HCT116 (cell line): ENCODE measurements at regions not wholly inside any gene's neighbourhood (a gene's known extent, or its start where the extent isn't known, plus 50 kb on each side); places are given as distances from the start of the nearest gene placed in this dataset.

ENCODE experiments used
- ATAC-seq: fragments of 200-7000 bp; cut with Tn5 transposase; 2 replicates; pipeline ENCODE4 v1.9.1; 2020; ENCODE audit warnings: mild to moderate bottlenecking, moderate library complexity
- BruUV-seq: library from RNA; stranded (reverse); fragments of 400-500 nt; replicated peaks from 2 replicates; lab custom pipeline; 2021; lab: Mats Ljungman, UMichigan
- CTCF ChIA-PET: fragments of 300-600 bp; sonication (Branson Sonifier 250); formaldehyde crosslinking; loops from one replicate; lab custom pipeline; 2021; ENCODE audit warnings: antibody characterized with exemption; lab: Charles Lee
- POLR2A ChIA-PET: fragments of 300-600, 350-600 bp; sonication (Branson Sonifier 250); formaldehyde crosslinking; loops from one replicate; lab custom pipeline; 2021; ENCODE audit warnings: antibody characterized with exemption; lab: Charles Lee
- RAD21 ChIA-PET, 2 experiments: fragments of 300-600 bp; sonication (Branson Sonifier 250); formaldehyde crosslinking; loops; one replicate each; lab custom pipeline; 2023; ENCODE audit warnings: low total read pairs in 2 of 2; ENCODE audit not compliant: uncharacterized antibody in 2 of 2, unreplicated experiment in 2 of 2, low non-redundant PET in 1 of 2; lab: Charles Lee
- DNase-seq: peaks from one replicate; pipeline ENCODE4 v3.0.0-alpha.2; 2010; ENCODE audit warnings: low read depth, low spot score
- H2AFZ ChIP-seq: fragments of 200-600 bp; shearing (Covaris generic), sonication (generic); 2 replicates; pipeline ENCODE4 v1.6.1; 2017; ENCODE audit warnings: low read depth, mixed run types, mixed read lengths, antibody characterized with exemption, low read length; ENCODE audit not compliant: poor library complexity, severe bottlenecking
- H3K27ac ChIP-seq: 2 replicates; pipeline ENCODE4 v1.5.1; 2012; ENCODE audit warnings: low read depth, low read length
- H3K27me3 ChIP-seq: fragments of 200-600 bp; sonication (generic); 2 replicates; pipeline ENCODE4 v1.6.1; 2016; ENCODE audit warnings: mixed run types, low read length, mixed read lengths; ENCODE audit not compliant: insufficient read depth
- H3K36me3 ChIP-seq, 2 experiments: fragments of 200-500 bp in 1 of 2; fragments of 200-600 bp in 1 of 2; sonication (Bioruptor generic) in 1 of 2; sonication (generic) in 1 of 2; 2 replicates each; pipeline versions ENCODE4 v1.5.1 to v1.6.1; 2014 to 2016; ENCODE audit warnings: low read length in 2 of 2, inconsistent platforms in 1 of 2, mixed read lengths in 1 of 2, mixed run types in 1 of 2; ENCODE audit not compliant: insufficient read depth in 2 of 2, control insufficient read depth in 1 of 2
- H3K4me1 ChIP-seq, 2 experiments: fragments of 200-600 bp in 1 of 2; sonication (generic) in 1 of 2; 2 replicates each; pipeline versions ENCODE4 v1.5.1 to v1.6.1; 2012 to 2017; ENCODE audit warnings: low read length in 2 of 2, inconsistent platforms in 1 of 2, mild to moderate bottlenecking in 1 of 2, mixed read lengths in 1 of 2, mixed run types in 1 of 2, moderate library complexity in 1 of 2; ENCODE audit not compliant: insufficient read depth in 2 of 2, control insufficient read depth in 1 of 2
- H3K4me2 ChIP-seq: fragments of 200-600 bp; sonication (generic); 2 replicates; pipeline ENCODE4 v1.6.1; 2017; ENCODE audit warnings: mixed run types, low read length, mixed read lengths
- H3K4me3 ChIP-seq, 2 experiments: fragments of 200-600 bp in 1 of 2; sonication (generic) in 1 of 2; replicated peaks in 1 of 2; 2 replicates each; pipeline ENCODE4 v1.5.1; 2011 to 2016; ENCODE audit warnings: low read length in 2 of 2, control low read depth in 1 of 2, low read depth in 1 of 2, mild to moderate bottlenecking in 1 of 2, mixed read lengths in 1 of 2, mixed run types in 1 of 2
- H3K79me2 ChIP-seq: fragments of 200-600 bp; sonication (generic); 2 replicates; pipeline ENCODE4 v1.6.1; 2017; ENCODE audit warnings: mild to moderate bottlenecking, mixed run types, low read length, moderate library complexity, mixed read lengths; ENCODE audit not compliant: insufficient read depth
- H3K9ac ChIP-seq: fragments of 200-600 bp; sonication (generic); 2 replicates; pipeline ENCODE4 v1.6.1; 2016; ENCODE audit warnings: low read length, mixed read lengths
- H3K9me2 ChIP-seq: fragments of 200-600 bp; sonication (generic), shearing (Covaris generic); 2 replicates; pipeline ENCODE4 v1.6.1; 2017; ENCODE audit warnings: mixed run types, mild to moderate bottlenecking, moderate library complexity; ENCODE audit not compliant: insufficient read depth
- H3K9me3 ChIP-seq, 2 experiments: fragments of 200-500 bp in 1 of 2; fragments of 200-600 bp in 1 of 2; sonication (Bioruptor generic) in 1 of 2; sonication (generic) in 1 of 2; 2 replicates each; pipeline ENCODE4 v1.6.1; 2014 to 2017; ENCODE audit warnings: low read length in 2 of 2, mixed read lengths in 2 of 2, inconsistent platforms in 1 of 2, low read depth in 1 of 2, mild to moderate bottlenecking in 1 of 2, mixed run types in 1 of 2, moderate library complexity in 1 of 2; ENCODE audit not compliant: control insufficient read depth in 1 of 2, insufficient read depth in 1 of 2
- H4K20me1 ChIP-seq: fragments of 200-600 bp; sonication (generic), shearing (Covaris generic); 2 replicates; pipeline ENCODE4 v1.6.1; 2017; ENCODE audit warnings: mixed run types, mild to moderate bottlenecking, moderate library complexity; ENCODE audit not compliant: insufficient read depth
- CEBPB ChIP-seq: IDR thresholded peaks from 2 replicates; pipeline ENCODE4 v1.6.1; 2012; ENCODE audit warnings: low read depth
- EGR1 ChIP-seq: IDR thresholded peaks from 2 replicates; pipeline ENCODE4 v1.6.1; 2012; ENCODE audit warnings: low read depth
- ELF1 ChIP-seq: IDR thresholded peaks from 2 replicates; pipeline ENCODE4 v1.6.1; 2012; ENCODE audit warnings: low read depth, borderline replicate concordance
- EZH2 ChIP-seq: fragments of 200-600 bp; sonication (generic); IDR thresholded peaks from 2 replicates; pipeline ENCODE4 v1.6.1; 2017; ENCODE audit warnings: antibody characterized with exemption, mixed run types
- EZH2phosphoT487 ChIP-seq: fragments of 200-600 bp; IDR thresholded peaks from 2 replicates; pipeline ENCODE4 v1.6.1; 2018; ENCODE audit warnings: antibody characterized with exemption, borderline replicate concordance
- FOSL1 ChIP-seq: IDR thresholded peaks from 2 replicates; pipeline ENCODE4 v1.6.1; 2012; ENCODE audit warnings: low read depth
- JUND ChIP-seq: IDR thresholded peaks from 2 replicates; pipeline ENCODE4 v1.6.1; 2012
- POLR2A ChIP-seq: IDR thresholded peaks from 2 replicates; pipeline ENCODE4 v1.7.0; 2011; ENCODE audit warnings: borderline replicate concordance; ENCODE audit not compliant: insufficient read depth, insufficient read length; ENCODE audit errors: extremely low read depth
- POLR2AphosphoS5 ChIP-seq: IDR thresholded peaks from 2 replicates; pipeline ENCODE4 v1.6.1; 2011; ENCODE audit warnings: mild to moderate bottlenecking, low read depth, low read length, moderate library complexity
- RAD21 ChIP-seq: IDR thresholded peaks from 2 replicates; pipeline ENCODE4 v1.6.1; 2012; ENCODE audit warnings: low read depth, mild to moderate bottlenecking
- SP1 ChIP-seq: IDR thresholded peaks from 2 replicates; pipeline ENCODE4 v1.6.1; 2012; ENCODE audit warnings: low read depth
- SRF ChIP-seq: IDR thresholded peaks from 2 replicates; pipeline ENCODE4 v1.6.1; 2012; ENCODE audit warnings: low read depth
- YY1 ChIP-seq: IDR thresholded peaks from 2 replicates; pipeline ENCODE4 v1.6.1; 2011; ENCODE audit warnings: low read length, low read depth, moderate library complexity, mild to moderate bottlenecking; ENCODE audit not compliant: insufficient replicate concordance; ENCODE audit errors: extremely low read depth
- ZFX ChIP-seq: fragments of 450-650 bp; IDR thresholded peaks from 2 replicates; pipeline ENCODE4 v1.6.1; 2017
- ZNF274 ChIP-seq: fragments of 200-500 bp; sonication (Bioruptor generic); IDR thresholded peaks from 2 replicates; pipeline ENCODE4 v1.6.1; 2014; ENCODE audit warnings: mild to moderate bottlenecking, low read depth, low read length, inconsistent platforms
- intact Hi-C: fragments of 100-400 bp; cut with micrococcal nuclease; formaldehyde crosslinking; loops from 2 replicates; pipeline ENCODE4 v1.10.0; 2022
- TF ChIP-seq, protein P1 (sequence below), 3 experiments: fragments of 200-600 bp in 1 of 3; sonication (generic) in 1 of 3; IDR thresholded peaks in 2 of 3; conservative IDR thresholded peaks in 1 of 3; 2 replicates each; pipeline ENCODE4 v1.5.1; 2012 to 2017; ENCODE audit warnings: low read depth in 2 of 3, low read length in 2 of 3, antibody characterized with exemption in 1 of 3, borderline replicate concordance in 1 of 3, control low read depth in 1 of 3, mild to moderate bottlenecking in 1 of 3, mixed read lengths in 1 of 3, mixed run types in 1 of 3, moderate library complexity in 1 of 3; ENCODE audit not compliant: insufficient read depth in 1 of 3
- TF ChIP-seq, protein P2 (sequence below): IDR thresholded peaks from 2 replicates; pipeline ENCODE4 v1.6.1; 2011; ENCODE audit warnings: mild to moderate bottlenecking, low read length, moderate library complexity; ENCODE audit not compliant: insufficient replicate concordance; ENCODE audit errors: extremely low read depth
- TF ChIP-seq, protein P3 (sequence below): IDR thresholded peaks from 2 replicates; pipeline ENCODE4 v1.6.1; 2012

DNA sequence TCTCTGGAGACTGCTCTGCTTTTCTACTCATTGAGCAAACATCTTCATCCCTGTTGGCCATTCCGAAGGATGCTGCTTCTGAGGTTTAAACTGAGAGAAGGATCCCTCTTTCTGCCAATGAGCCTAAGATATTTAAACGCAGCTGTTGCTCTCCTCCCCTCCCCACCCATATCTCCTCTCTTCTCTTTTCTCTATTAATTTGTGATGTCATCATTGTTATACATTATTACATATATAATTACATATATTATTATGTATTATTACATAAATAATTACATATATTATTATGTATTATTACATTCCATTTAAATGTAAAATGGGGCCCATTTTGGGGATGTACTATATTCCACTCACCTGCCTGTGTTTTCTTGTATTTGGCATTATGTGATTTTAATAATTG, 82.7 kb upstream of the JUN start:
- DNase-seq (no peak), ATAC-seq (no peak)
- Histone ChIP-seq H3K9me2 (no peaks in the 10 kb centered on the region), H3K9me3 (no peaks in the 10 kb centered on the region), H3K27ac (no peak overlapping the region), H3K4me1 (no peaks in the 10 kb centered on the region), H3K79me2 (no peaks in the 10 kb centered on the region), H3K4me2 (no peak overlapping the region), H4K20me1 (no peaks in the 10 kb centered on the region), H3K4me3 (no peak overlapping the region), H3K36me3 (no peaks in the 10 kb centered on the region), H3K27me3 (no peaks in the 10 kb centered on the region), H3K9ac (no peak overlapping the region), H2AFZ (no peak overlapping the region)
- POLR2A ChIA-PET, result no interaction called here
- no TSS peak for BruUV-seq
- CTCF ChIA-PET, result no interaction called here
- intact Hi-C loops, result no loop called here
- RAD21 ChIA-PET, result no interaction called here
- TF ChIP-seq, protein P1, sequence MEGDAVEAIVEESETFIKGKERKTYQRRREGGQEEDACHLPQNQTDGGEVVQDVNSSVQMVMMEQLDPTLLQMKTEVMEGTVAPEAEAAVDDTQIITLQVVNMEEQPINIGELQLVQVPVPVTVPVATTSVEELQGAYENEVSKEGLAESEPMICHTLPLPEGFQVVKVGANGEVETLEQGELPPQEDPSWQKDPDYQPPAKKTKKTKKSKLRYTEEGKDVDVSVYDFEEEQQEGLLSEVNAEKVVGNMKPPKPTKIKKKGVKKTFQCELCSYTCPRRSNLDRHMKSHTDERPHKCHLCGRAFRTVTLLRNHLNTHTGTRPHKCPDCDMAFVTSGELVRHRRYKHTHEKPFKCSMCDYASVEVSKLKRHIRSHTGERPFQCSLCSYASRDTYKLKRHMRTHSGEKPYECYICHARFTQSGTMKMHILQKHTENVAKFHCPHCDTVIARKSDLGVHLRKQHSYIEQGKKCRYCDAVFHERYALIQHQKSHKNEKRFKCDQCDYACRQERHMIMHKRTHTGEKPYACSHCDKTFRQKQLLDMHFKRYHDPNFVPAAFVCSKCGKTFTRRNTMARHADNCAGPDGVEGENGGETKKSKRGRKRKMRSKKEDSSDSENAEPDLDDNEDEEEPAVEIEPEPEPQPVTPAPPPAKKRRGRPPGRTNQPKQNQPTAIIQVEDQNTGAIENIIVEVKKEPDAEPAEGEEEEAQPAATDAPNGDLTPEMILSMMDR (IDR thresholded peaks at IDR 0.05 in 2 of 3, conservative IDR thresholded peaks at IDR 0.05 in 1 of 3; ENCODE audit: borderline replicate concordance in 1 of 3, insufficient read depth in 1 of 3, low read depth in 2 of 3, low read length in 2 of 3), result no peak
- TF ChIP-seq, protein P2, sequence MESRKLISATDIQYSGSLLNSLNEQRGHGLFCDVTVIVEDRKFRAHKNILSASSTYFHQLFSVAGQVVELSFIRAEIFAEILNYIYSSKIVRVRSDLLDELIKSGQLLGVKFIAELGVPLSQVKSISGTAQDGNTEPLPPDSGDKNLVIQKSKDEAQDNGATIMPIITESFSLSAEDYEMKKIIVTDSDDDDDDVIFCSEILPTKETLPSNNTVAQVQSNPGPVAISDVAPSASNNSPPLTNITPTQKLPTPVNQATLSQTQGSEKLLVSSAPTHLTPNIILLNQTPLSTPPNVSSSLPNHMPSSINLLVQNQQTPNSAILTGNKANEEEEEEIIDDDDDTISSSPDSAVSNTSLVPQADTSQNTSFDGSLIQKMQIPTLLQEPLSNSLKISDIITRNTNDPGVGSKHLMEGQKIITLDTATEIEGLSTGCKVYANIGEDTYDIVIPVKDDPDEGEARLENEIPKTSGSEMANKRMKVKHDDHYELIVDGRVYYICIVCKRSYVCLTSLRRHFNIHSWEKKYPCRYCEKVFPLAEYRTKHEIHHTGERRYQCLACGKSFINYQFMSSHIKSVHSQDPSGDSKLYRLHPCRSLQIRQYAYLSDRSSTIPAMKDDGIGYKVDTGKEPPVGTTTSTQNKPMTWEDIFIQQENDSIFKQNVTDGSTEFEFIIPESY, result no peak
- TF ChIP-seq, protein P3, sequence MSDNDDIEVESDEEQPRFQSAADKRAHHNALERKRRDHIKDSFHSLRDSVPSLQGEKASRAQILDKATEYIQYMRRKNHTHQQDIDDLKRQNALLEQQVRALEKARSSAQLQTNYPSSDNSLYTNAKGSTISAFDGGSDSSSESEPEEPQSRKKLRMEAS, result no peak
- TF ChIP-seq EZH2phosphoT487 (no peak), YY1 (no peak), ZNF274 (no peak), JUND (no peak), RAD21 (no peak), ELF1 (no peak), POLR2AphosphoS5 (no peak), SP1 (no peak), POLR2A (no peak), ZFX (no peak), EGR1 (no peak), SRF (no peak), CEBPB (no peak), FOSL1 (no peak), EZH2 (no peak)
